LNCAP (cell line): ENCODE measurements at regions not wholly inside any gene's neighbourhood (a gene's known extent, or its start where the extent isn't known, plus 50 kb on each side); places are given as distances from the start of the nearest gene placed in this dataset.

Source experiments
- CTCF ChIP-seq: fragments of 450-650 bp; IDR thresholded peaks from 2 replicates; pipeline ENCODE4 v1.5.1; 2017; ENCODE audit warnings: mild to moderate bottlenecking

- no peak for TF ChIP-seq CTCF
Measured at GRCh38 chr1:4976859-4977440, 322.5 kb downstream of the AJAP1 start.

DNA sequence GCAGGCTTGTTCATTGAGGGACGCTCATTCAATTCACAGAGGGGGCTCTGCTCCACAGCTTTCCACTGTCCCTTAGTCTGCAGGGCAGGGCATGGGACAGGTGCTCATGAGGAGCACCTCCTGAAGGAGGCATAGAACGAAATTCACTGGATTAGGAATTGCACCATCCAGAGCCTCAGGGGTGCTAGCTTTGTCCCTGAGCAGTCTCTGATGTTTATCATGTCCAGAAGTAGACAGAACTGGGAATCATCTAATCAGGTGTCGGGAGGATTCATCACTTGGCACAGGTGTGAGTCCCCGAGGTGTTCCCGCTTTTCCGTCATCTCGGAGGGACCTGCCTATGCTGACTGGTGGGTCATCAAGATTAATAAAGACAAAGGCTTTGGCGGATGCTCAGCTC, 321.4 kb downstream of the AJAP1 start:
- TF ChIP-seq CTCF: no peak

- no peak for TF ChIP-seq CTCF
Measured at GRCh38 chr1:4974981-4975685, 320.7 kb downstream of the AJAP1 start.

DNA sequence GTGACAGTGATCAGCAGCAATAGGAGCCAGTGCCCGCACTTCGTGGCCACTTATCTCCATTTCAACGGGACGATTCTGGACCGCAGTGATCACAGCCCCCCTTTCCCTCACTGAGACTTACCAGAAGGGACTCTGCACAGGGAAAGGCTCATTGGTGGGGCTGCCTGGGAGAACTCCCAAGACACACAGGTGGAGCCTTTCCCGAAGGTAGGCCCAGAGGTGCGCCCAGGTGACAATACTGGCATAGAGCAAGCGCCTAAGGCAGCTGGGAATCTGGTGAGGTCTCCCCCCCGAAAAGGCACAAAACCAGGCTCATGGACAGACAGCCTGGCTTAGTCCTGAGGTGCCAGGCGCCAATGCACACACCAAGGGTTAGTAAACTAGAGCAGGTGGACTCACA, 318.9 kb downstream of the AJAP1 start:
- no peak for TF ChIP-seq CTCF

GRCh38 chr1:4972761-4973320, 318.4 kb downstream of the AJAP1 start:
- TF ChIP-seq CTCF: no peak

DNA sequence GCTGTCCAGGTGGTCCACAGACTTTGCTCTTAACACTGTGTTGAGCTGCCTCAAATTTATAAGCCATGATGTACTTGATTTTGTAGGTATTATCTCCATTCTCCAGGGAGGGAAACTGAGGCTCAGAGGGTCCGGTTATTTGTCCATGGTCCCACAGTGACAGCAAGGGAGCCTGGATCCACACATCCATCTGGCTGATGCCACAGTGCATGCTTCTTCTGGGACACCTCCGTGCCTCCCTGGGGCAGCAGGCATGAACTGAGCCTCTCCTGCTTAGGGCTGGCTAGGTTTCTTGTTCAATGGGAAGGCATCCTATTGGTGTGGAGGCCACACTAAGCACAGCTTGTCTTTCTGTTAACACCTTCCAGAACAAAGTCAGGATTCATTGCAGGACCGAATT, 317.3 kb downstream of the AJAP1 start:
- no peak for TF ChIP-seq CTCF

DNA sequence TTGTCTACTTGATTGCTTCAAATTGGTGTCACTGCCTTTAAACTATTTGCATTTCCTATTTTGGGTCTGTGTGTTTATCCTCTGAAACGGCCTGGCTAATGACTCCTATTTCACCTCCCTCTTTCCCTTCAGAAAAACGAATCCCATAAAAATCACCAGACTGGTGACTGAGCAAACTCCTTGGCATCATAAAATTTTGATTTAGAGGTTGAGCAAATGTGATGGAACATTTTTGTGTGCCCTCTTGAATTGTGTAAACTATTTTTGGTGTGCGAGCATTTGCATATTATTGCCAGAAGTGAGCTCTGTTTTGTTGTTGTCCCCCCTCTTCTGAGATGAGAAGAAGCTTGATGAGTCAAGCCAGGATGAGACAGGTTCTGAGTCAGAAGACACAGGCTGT, 316.1 kb downstream of the AJAP1 start:
- no peak for TF ChIP-seq CTCF
